H9 (cell line): ENCODE measurements at regions not wholly inside any gene's neighbourhood (a gene's known extent, or its start where the extent isn't known, plus 50 kb on each side); places are given as distances from the start of the nearest gene placed in this dataset.

Experiments
- DNase-seq: peaks from one replicate; pipeline ENCODE4 v3.0.0-alpha.2; 2017
- H2AFZ ChIP-seq: one replicate; pipeline ENCODE4 v1.6.1; 2013; ENCODE audit warnings: mild to moderate bottlenecking, low read length, control low read depth, moderate library complexity
- H2AK5ac ChIP-seq: 2 replicates; pipeline ENCODE4 v1.6.1; 2013; ENCODE audit warnings: low read length, control low read depth, mixed read lengths; ENCODE audit not compliant: insufficient read length
- H2BK120ac ChIP-seq: one replicate; pipeline ENCODE4 v1.6.1; 2013; ENCODE audit warnings: low read depth, mild to moderate bottlenecking, low read length, control low read depth, inconsistent platforms; ENCODE audit not compliant: poor library complexity, severe bottlenecking
- H2BK12ac ChIP-seq: 2 replicates; pipeline ENCODE4 v1.6.1; 2013; ENCODE audit warnings: low read length, control low read depth, mixed read lengths, low read depth; ENCODE audit not compliant: insufficient read length
- H2BK15ac ChIP-seq: 2 replicates; pipeline ENCODE4 v1.6.1; 2013; ENCODE audit warnings: low read depth, low read length, control low read depth
- H2BK20ac ChIP-seq: one replicate; pipeline ENCODE4 v1.6.1; 2013; ENCODE audit warnings: low read depth, mild to moderate bottlenecking, low read length, control low read depth, inconsistent platforms; ENCODE audit not compliant: poor library complexity, severe bottlenecking
- H2BK5ac ChIP-seq: 2 replicates; pipeline ENCODE4 v1.6.1; 2013; ENCODE audit warnings: low read length, control low read depth, mixed read lengths; ENCODE audit not compliant: insufficient read length
- H3K14ac ChIP-seq: 2 replicates; pipeline ENCODE4 v1.6.1; 2013; ENCODE audit warnings: low read length, control low read depth; ENCODE audit not compliant: insufficient read depth
- H3K18ac ChIP-seq: 2 replicates; pipeline ENCODE4 v1.6.1; 2013; ENCODE audit warnings: low read depth, mild to moderate bottlenecking, mixed read lengths, low read length, control low read depth; ENCODE audit not compliant: insufficient read length
- H3K23ac ChIP-seq: 2 replicates; pipeline ENCODE4 v1.6.1; 2013; ENCODE audit warnings: low read length, control low read depth, mixed read lengths, low read depth; ENCODE audit not compliant: insufficient read length
- H3K23me2 ChIP-seq: 2 replicates; pipeline ENCODE4 v1.6.1; 2013; ENCODE audit warnings: low read depth, mild to moderate bottlenecking, mixed read lengths, low read length, control low read depth; ENCODE audit not compliant: insufficient read length, poor library complexity, severe bottlenecking
- H3K27ac ChIP-seq: 2 replicates; pipeline ENCODE4 v1.5.1; 2013; ENCODE audit warnings: low read length, control low read depth, mixed read lengths, low read depth; ENCODE audit not compliant: insufficient read length
- H3K27me3 ChIP-seq: 2 replicates; pipeline ENCODE4 v1.6.1; 2013; ENCODE audit warnings: low read length, control low read depth, inconsistent platforms; ENCODE audit not compliant: insufficient read depth
- H3K4ac ChIP-seq: 2 replicates; pipeline ENCODE4 v1.6.1; 2013; ENCODE audit warnings: low read depth, mild to moderate bottlenecking, control low read depth, inconsistent platforms, low read length, moderate library complexity
- H3K4me1 ChIP-seq: 2 replicates; pipeline ENCODE4 v1.6.1; 2013; ENCODE audit warnings: low read length, control low read depth, inconsistent platforms; ENCODE audit not compliant: insufficient read depth
- H3K4me2 ChIP-seq: 2 replicates; pipeline ENCODE4 v1.6.1; 2013; ENCODE audit warnings: low read length, control low read depth, mixed read lengths; ENCODE audit not compliant: insufficient read length, insufficient read depth
- H3K56ac ChIP-seq: 2 replicates; pipeline ENCODE4 v1.6.1; 2013; ENCODE audit warnings: low read depth, mild to moderate bottlenecking, mixed read lengths, low read length, control low read depth; ENCODE audit not compliant: insufficient read length
- H3K79me1 ChIP-seq: 2 replicates; pipeline ENCODE4 v1.6.1; 2013; ENCODE audit warnings: low read depth, mild to moderate bottlenecking, moderate library complexity, low read length, control low read depth, inconsistent platforms; ENCODE audit not compliant: insufficient read depth, poor library complexity, severe bottlenecking
- H3K79me2 ChIP-seq: 2 replicates; pipeline ENCODE4 v1.6.1; 2013; ENCODE audit warnings: low read length, control low read depth, inconsistent platforms; ENCODE audit not compliant: insufficient read depth
- H3K9ac ChIP-seq: 2 replicates; pipeline ENCODE4 v1.6.1; 2013; ENCODE audit warnings: low read length, control low read depth, mixed read lengths; ENCODE audit not compliant: insufficient read length; ENCODE audit errors: extremely low read depth
- H3K9me3 ChIP-seq: one replicate; pipeline ENCODE4 v1.6.1; 2013; ENCODE audit warnings: low read depth, low read length, inconsistent platforms; ENCODE audit not compliant: control insufficient read depth
- H3T11ph ChIP-seq: one replicate; pipeline ENCODE4 v1.6.1; 2013; ENCODE audit warnings: mild to moderate bottlenecking, low read length, control low read depth, inconsistent platforms
- H4K20me1 ChIP-seq: one replicate; pipeline ENCODE4 v1.6.1; 2013; ENCODE audit not compliant: control insufficient read depth, insufficient read length, insufficient read depth
- H4K5ac ChIP-seq: 2 replicates; pipeline ENCODE4 v1.6.1; 2013; ENCODE audit warnings: low read depth, mild to moderate bottlenecking, mixed read lengths, low read length, control low read depth; ENCODE audit not compliant: insufficient read length
- H4K8ac ChIP-seq: replicated peaks from 2 replicates; pipeline ENCODE4 v1.6.1; 2013; ENCODE audit warnings: low read length, control low read depth, mixed read lengths, low read depth; ENCODE audit not compliant: insufficient read length
- H4K91ac ChIP-seq: 2 replicates; pipeline ENCODE4 v1.6.1; 2013; ENCODE audit warnings: low read depth, mild to moderate bottlenecking, moderate library complexity, mixed read lengths, low read length, control low read depth; ENCODE audit not compliant: insufficient read length
- H3K27ac Mint-ChIP-seq, 3 experiments: 2 replicates in 2 of 3; 3 replicates in 1 of 3; pipeline ENCODE4 v1.8.0; 2020 to 2021; ENCODE audit warnings: mixed read lengths in 3 of 3, mild to moderate bottlenecking in 1 of 3, moderate library complexity in 1 of 3
- H3K27me3 Mint-ChIP-seq: 2 replicates; pipeline ENCODE4 v1.8.0; 2021; ENCODE audit warnings: low read depth, mild to moderate bottlenecking, moderate library complexity, mixed read lengths
- H3K36me3 Mint-ChIP-seq, 3 experiments: 2 replicates in 2 of 3; 3 replicates in 1 of 3; pipeline ENCODE4 v1.8.0; 2020 to 2021; ENCODE audit warnings: low read depth in 3 of 3, mixed read lengths in 3 of 3; ENCODE audit not compliant: insufficient read depth in 1 of 3
- H3K4me1 Mint-ChIP-seq, 2 experiments: 2 replicates each; pipeline ENCODE4 v1.8.0; 2020; ENCODE audit warnings: mixed read lengths in 2 of 2
- H3K4me3 Mint-ChIP-seq, 2 experiments: 2 replicates in 1 of 2; 3 replicates in 1 of 2; pipeline ENCODE4 v1.8.0; 2020 to 2021; ENCODE audit warnings: mild to moderate bottlenecking in 2 of 2, mixed read lengths in 2 of 2, moderate library complexity in 1 of 2
- H3K9me3 Mint-ChIP-seq, 2 experiments: 2 replicates in 1 of 2; 3 replicates in 1 of 2; pipeline ENCODE4 v1.8.0; 2020; ENCODE audit warnings: mild to moderate bottlenecking in 2 of 2, mixed read lengths in 2 of 2, moderate library complexity in 1 of 2
- CTCF ChIP-seq: fragments of 200-600 bp; sonication (generic); conservative IDR thresholded peaks from 3 replicates; pipeline ENCODE4 v1.8.0; 2021; ENCODE audit warnings: antibody characterized with exemption, mild to moderate bottlenecking
- WGBS: extraction: QIAGEN DNeasy Blood & Tissue Kit; methylation state at CpG from one replicate; pipeline ENCODE4 v1.1.7; 2013; ENCODE audit warnings: missing lambda C conversion rate, low lambda C conversion rate, mixed read lengths; ENCODE audit not compliant: insufficient read length; ENCODE audit errors: extremely low coverage; 5-methylcytosine and 5-hydroxymethylcytosine counted together

GRCh38 chr9:15086156-15086763 lies 176.0 kb upstream of the FREM1 start:
- H3K79me1 ChIP-seq = no peaks in the 10 kb centered on the region
- Mint-ChIP-seq H3K4me1 (no peaks in the 10 kb centered on the region; a peak in 2 of 4 replicates), H3K36me3 (no peaks in the 10 kb centered on the region), H3K27ac (peak overlapping the region in 1 of 3 experiments; percentile 23; a peak in 2 of 7 replicates), H3K4me3 (no peak overlapping the region), H3K27me3 (no peaks in the 10 kb centered on the region; the same call in 1 of the 2 replicates), H3K9me3 (no peaks in the 10 kb centered on the region)
- H4K5ac ChIP-seq = no peak overlapping the region
- no peak overlapping the region for H2BK12ac ChIP-seq
- no peak overlapping the region for H4K8ac ChIP-seq
- H3K4ac ChIP-seq = no peak overlapping the region
- H3K79me2 ChIP-seq = no peaks in the 10 kb centered on the region
- H3K56ac ChIP-seq = no peak overlapping the region
- H3K4me1 ChIP-seq = no peaks in the 10 kb centered on the region; the same call in 1 of the 2 replicates
- no peak overlapping the region for H3K18ac ChIP-seq
- WGBS = no CpG with 5 or more reads among the region's 6 CpGs
- no peak overlapping the region for H3K27ac ChIP-seq
- H2BK5ac ChIP-seq = no peak overlapping the region
- H3K23me2 ChIP-seq = no peaks in the 10 kb centered on the region
- H3K27me3 ChIP-seq = no peaks in the 10 kb centered on the region
- DNase-seq = no peak
- H3K9me3 ChIP-seq = no peaks in the 10 kb centered on the region
- H3K9ac ChIP-seq = no peak overlapping the region
- no peak overlapping the region for H2BK15ac ChIP-seq
- no peak for TF ChIP-seq CTCF
- no peaks in the 10 kb centered on the region for H4K20me1 ChIP-seq
- no peak overlapping the region for H2AK5ac ChIP-seq
- H3K23ac ChIP-seq = no peak overlapping the region
- H3T11ph ChIP-seq = no peak overlapping the region
- no peak overlapping the region for H4K91ac ChIP-seq
- H3K4me2 ChIP-seq = no peak overlapping the region
- H2AFZ ChIP-seq = no peak overlapping the region
- H2BK20ac ChIP-seq = no peak overlapping the region
- no peak overlapping the region for H2BK120ac ChIP-seq
- H3K14ac ChIP-seq = no peak overlapping the region
